ENCODE measurements at regions not wholly inside any gene's neighbourhood (a gene's known extent, or its start where the extent isn't known, plus 50 kb on each side); places are given as distances from the start of the nearest gene placed in this dataset.

GRCh38 chr10:8616166-8616565 lies 561.7 kb downstream of the GATA3 start:
- Histone ChIP-seq H3K27ac (replicated peaks) (no peak overlapping the region), H3K27me3 (ENCODE audit: insufficient read depth, poor library complexity, severe bottlenecking) (no peaks in the 10 kb centered on the region), H3K4me3 (replicated peaks; ENCODE audit: insufficient read depth, low read length) (no peak overlapping the region)
- TF ChIP-seq CTCF (IDR thresholded peaks at IDR 0.05; ENCODE audit: insufficient read depth, low read length): no peak
- no peak for TF ChIP-seq POLR2AphosphoS5 (IDR thresholded peaks at IDR 0.05; ENCODE audit: low read depth)
- TF ChIP-seq SPI1 (IDR thresholded peaks at IDR 0.05; ENCODE audit: borderline replicate concordance, low read depth): no peak
- no peak for TF ChIP-seq REST (IDR thresholded peaks at IDR 0.05; ENCODE audit: insufficient replicate concordance, low read depth)
- TF ChIP-seq GABPA (IDR thresholded peaks at IDR 0.05; ENCODE audit: low read depth): no peak
- no peak for DNase-seq (ENCODE audit: low read depth in 1 of 2, low spot score in 1 of 2)

GRCh38 chr10:8617792-8618191 lies 563.3 kb downstream of the GATA3 start:
- no peak for DNase-seq (ENCODE audit: low read depth in 1 of 2, low spot score in 1 of 2)
- no peak for TF ChIP-seq POLR2AphosphoS5 (IDR thresholded peaks at IDR 0.05; ENCODE audit: low read depth)
- no peak for TF ChIP-seq CTCF (IDR thresholded peaks at IDR 0.05; ENCODE audit: insufficient read depth, low read length)
- H3K4me3 ChIP-seq (replicated peaks; ENCODE audit: insufficient read depth, low read length): no peak overlapping the region
- H3K27ac ChIP-seq (replicated peaks): no peak overlapping the region
- no peaks in the 10 kb centered on the region for H3K27me3 ChIP-seq (ENCODE audit: insufficient read depth, poor library complexity, severe bottlenecking)

GRCh38 chr10:8618834-8619233 lies 564.3 kb downstream of the GATA3 start:
- DNase-seq (ENCODE audit: low read depth in 1 of 2, low spot score in 1 of 2): no peak
- Histone ChIP-seq H3K27ac (replicated peaks) (no peak overlapping the region), H3K4me3 (replicated peaks; ENCODE audit: insufficient read depth, low read length) (no peak overlapping the region), H3K27me3 (ENCODE audit: insufficient read depth, poor library complexity, severe bottlenecking) (no peaks in the 10 kb centered on the region)
- TF ChIP-seq POLR2AphosphoS5 (IDR thresholded peaks at IDR 0.05; ENCODE audit: low read depth): no peak

- no peak overlapping the region for H3K4me3 ChIP-seq (replicated peaks; ENCODE audit: insufficient read depth, low read length)
- DNase-seq (ENCODE audit: low read depth in 1 of 2, low spot score in 1 of 2): no peak
Observed at GRCh38 chr10:8628351-8628750, 573.9 kb downstream of the GATA3 start.

More at GRCh38 chr10:8628351-8628750, 573.9 kb downstream of the GATA3 start:
- no peak overlapping the region for H3K27ac ChIP-seq (replicated peaks)
- TF ChIP-seq REST (IDR thresholded peaks at IDR 0.05; ENCODE audit: insufficient replicate concordance, low read depth): no peak
- no peak for TF ChIP-seq POLR2AphosphoS5 (IDR thresholded peaks at IDR 0.05; ENCODE audit: low read depth)
- no peak for TF ChIP-seq CTCF (IDR thresholded peaks at IDR 0.05; ENCODE audit: insufficient read depth, low read length)
- TF ChIP-seq SPI1 (IDR thresholded peaks at IDR 0.05; ENCODE audit: borderline replicate concordance, low read depth): no peak
- no peak for TF ChIP-seq GABPA (IDR thresholded peaks at IDR 0.05; ENCODE audit: low read depth)
- no peaks in the 10 kb centered on the region for H3K27me3 ChIP-seq (ENCODE audit: insufficient read depth, poor library complexity, severe bottlenecking)

All from HL-60 (cell line).